GM21529 (cell line): ENCODE measurements at regions not wholly inside any gene's neighbourhood (a gene's known extent, or its start where the extent isn't known, plus 50 kb on each side); places are given as distances from the start of the nearest gene placed in this dataset.
"Not testable (repeated sequence)": the region's sequence is repeated elsewhere in the genome, so short reads cannot be mapped to it uniquely, and the experiment has no call there.

Experiments used
- ATAC-seq: cut with Tn5 transposase; IDR thresholded peaks from one replicate; pipeline ENCODE4 v1.9.1; 2021; ENCODE audit not compliant: unreplicated experiment

DNA sequence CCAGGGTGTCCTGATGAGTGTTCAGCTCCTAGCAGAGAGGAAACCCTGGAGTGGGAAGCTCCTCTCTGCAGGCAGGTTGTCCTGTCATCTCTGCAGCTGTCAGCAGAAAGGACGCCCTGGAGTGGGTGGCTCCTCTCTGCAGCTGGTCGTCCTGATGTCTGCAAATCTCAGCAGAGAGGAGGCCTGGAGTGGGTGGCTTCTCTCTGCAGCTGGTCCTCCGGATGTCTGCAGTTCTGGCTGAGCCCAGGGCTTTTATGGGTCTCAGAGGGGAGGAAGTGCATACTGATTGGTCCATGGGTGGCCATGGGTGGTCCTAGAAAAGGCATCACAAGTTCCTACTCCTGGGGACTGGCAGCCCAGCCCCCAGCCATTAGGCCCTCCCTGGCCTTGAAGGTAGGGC, 102.6 kb upstream of the BNIP2 start:
- no peak for ATAC-seq

DNA sequence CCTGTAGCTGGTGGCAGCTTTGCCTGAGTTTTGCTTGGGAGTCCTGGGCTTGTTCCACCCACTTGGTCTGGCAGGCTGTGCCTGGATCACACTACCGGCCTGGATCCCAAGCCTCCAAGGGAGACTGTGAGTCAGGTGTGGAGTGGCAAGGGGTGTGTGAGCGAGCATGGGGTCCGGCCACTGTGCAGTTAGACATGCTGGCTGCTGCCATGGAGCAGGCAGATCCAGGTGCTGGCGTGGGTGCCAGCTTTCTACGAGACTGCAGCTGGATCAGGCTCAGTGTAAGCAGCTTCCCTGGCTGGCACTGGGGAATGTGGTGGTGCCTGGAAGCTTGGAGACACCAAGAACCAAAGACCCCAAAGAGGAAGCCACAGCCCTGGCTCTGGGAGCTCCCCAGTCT, 102.0 kb upstream of the BNIP2 start:
- ATAC-seq, result no peak

DNA sequence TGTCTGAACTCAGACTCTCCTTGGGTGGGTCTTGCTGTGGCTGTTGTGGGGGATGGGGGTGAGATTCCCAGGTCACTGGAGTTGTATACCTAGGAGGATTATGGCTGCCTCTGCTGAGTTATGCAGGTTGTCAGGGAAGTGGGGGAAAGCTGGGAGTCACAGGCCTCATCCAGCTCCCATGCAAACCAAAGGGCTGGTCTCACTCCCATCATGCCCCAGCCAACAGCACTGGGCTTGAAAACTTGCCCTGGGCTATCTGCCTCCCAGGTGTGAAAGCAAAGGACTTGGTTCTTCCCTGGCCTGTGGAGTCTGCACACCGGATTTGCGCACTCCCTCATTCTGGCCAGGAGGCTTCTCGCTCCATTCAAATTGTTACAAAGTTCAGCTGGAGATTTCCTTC, 97.3 kb upstream of the BNIP2 start:
- not testable (repeated sequence) for ATAC-seq

DNA sequence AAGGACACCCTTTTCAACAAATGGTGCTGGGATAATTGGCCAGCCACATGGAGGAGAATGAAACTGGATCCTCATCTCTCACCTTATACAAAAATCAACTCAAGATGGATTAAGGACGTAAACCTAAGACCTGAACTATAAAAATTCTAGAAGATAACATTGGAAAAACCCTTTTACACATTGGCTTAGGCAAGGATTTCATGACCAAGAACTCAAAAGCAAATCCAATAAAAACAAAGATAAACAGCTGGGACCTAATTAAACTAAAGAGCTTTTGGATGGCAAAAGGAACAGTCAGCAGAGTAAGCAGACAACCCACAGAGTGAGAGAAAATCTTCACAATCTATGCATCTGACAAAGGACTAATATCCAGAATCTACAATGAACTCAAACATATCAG, 96.9 kb upstream of the BNIP2 start:
- not testable (repeated sequence) for ATAC-seq

DNA sequence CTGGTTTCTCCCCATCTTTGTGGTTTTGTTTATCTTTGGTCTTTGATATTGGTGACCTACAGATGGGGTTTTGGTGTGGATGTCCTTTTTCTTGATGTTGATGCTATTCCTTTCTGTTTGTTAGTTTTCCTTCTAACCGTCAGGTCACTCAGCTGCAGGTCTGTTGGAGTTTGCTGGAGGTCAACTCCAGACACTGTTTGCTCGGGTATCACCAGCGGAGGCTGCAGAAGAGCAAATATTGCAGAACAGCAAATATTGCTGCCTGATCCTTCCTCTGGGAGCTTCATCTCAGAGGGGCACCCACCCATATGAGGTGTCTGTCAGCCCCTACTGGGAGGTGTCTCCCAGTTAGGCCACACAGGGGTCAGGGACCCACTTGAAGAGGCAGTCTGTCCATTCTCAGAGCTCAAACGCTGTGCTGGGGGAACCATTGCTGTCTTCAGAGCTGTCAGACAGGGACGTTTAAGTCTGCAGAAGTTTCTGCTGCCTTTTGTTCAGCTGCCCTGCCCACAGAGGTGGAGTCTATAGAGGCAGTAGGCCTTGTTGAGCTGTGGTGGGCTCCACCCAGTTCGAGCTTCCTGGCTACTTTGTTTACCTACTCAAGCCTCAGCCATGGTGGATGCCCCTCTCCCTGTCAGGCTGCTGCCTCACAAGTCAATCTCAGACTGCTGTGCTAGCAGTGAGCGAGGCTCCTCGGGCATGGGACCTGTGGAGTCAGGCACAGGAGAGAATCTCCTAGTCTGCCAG, 94.8 kb upstream of the BNIP2 start:
- ATAC-seq, result not testable (repeated sequence)

DNA sequence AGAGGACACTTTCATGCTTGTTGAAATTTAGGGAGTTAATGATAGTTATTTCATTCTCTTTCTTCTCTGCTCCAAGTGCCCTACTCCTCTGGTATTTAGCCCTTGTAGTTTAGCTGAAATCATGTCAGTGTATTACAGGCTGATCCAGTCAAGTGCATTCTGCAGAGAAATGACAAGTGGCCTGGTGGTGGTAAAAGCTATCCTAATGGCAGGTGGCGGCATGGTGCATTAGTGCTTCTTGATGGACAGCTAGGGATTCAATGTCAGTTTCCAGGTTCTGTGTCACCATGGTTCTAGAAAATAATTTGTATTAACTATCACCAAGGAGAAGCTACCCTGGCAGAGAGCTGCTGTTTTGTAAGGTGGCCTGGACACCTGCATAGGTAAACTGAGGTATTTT, 90.0 kb upstream of the BNIP2 start:
- ATAC-seq, result no peak

DNA sequence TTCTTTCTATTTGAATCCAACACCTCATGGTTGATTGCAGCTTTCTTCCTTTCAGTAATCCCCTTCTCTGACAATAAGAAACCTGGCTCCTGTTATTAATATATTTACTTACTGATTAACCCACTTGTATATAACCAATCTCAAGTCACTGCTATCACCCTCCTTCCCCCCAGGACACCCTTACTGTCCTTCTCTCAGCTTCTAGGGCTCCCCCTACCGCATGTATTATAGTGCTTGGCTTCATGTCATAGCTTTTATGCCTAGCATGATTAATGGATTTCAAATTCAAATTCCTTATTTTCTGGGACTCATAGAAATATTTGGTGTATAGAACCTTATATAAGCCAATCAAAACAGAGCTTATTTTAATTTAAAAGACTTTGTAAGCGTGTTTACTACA, 75.7 kb upstream of the BNIP2 start:
- no peak for ATAC-seq

DNA sequence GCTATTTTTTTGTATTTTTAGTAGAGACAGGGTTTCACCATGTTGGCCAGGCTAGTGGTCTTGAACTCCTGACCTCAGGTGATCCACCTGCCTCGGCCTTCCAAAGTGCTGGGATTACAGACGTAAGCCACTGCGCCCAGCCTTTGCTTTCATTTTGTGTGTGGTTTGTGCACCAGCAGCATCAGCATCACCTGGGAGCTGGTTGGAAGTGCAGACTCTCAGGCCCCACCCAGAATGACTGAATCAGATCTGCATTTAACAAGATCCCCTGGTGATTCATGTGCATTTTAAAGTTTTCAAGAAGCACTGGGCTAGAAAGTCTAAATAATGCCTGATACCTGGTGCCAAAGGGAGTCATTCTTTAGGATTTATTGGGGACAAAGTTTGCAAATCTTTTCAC, 73.4 kb upstream of the BNIP2 start:
- ATAC-seq, result no peak

DNA sequence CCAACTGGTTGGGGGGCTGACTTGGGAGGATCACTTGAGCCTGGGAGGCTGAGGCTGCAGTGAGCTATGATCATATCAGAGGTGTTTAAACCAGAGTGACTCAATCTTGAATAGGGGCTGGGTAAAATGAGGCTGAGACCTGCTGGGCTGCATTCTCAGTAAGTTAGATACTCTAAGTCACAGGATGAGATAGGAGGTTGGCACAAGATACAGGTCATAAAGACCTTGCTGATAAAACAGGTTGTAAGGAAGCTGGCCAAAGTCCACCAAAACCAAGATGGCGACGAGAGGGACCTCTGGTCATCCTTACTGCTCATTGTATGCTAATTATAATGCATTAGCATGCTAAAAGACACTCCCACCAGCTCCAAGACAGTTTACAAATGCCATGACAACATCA, 71.1 kb upstream of the BNIP2 start:
- ATAC-seq, result not testable (repeated sequence)

DNA sequence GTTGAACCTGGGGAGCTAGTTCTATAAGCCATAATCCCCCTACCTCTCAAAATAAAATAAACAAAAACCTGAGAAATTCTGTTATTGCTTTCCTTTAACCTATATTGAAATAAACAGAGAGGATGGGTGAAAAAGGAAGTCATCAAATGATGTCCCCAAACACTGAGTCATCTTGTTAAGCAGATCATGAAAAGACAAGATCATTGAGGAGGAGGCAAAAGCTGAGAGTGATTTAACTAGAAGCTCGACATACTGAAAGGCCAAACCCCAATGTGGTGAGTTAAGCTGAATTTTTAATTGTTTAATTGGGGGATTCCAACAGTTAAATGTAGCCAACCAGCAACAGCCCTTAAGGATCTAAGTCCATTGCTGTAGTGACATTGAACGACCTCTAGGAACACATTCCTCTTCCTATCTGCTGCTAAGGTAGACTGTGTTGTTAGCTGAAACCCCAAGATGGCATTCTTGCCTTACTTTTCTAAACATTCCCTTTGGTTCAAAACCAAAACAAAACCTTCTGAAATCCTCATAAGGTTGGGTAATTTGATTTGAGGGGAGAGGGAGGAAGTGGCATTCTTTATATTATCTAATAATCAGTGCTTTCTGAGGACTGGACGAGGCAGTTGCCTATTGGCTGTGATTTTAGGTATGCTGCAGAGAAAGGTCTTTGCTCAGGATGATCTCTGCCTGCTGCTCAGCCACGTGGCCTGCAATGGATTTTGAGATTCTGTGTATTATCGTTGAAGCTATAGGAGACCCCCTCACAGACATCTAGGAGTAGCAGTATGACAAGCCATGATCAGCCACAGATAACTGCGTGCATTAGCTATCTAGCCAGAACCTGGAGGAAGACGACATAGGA, 62.7 kb upstream of the BNIP2 start:
- ATAC-seq, result no peak

DNA sequence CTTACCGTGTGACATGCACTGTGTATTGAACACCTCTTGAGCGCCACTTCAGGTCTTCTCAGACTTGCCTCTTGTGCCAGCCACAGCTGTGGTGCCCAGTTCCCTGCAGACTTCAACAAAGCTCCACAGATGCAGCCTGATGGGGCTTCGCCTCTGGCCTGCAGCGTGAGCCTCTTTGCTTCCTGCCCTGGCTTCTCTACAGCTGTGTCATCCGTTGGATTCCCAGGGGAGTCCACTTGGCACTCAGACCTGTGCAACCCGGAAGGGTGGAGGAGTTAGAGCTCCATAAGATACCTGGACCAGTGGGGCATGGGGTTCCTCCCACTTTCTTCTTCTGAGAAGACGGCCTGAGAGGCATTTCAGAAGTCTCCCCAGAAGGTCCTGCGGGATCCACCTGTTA, 57.7 kb upstream of the BNIP2 start:
- no peak for ATAC-seq

DNA sequence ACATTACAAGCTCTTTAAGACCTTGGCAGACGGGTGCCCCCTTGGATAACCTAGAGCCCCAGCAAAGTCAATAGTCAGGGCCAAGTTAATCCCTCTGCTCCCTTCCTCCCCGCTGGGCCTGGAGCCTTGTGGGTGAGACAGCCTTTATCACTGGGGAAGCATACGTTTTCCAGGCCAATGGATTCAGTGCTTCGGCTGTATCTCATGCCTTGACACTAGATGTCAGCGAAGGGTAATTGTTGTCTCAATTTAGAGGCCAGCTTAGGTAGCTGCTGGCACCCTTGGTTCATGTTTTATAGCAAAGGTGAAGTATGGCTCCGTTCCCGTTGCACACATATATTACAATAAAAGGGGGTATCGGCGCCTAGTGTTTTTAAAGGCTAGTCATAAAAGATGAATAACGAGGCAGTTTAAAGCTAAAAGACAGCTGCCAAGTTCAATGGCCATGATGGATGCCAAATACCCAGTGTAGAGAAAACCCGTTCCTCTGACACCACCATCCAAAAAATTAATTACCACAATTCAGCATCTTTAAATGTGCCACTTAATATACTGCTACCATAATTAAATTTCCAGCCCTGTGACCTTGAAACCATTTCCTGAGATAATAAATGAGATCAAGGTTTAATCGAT, 52.3 kb upstream of the BNIP2 start:
- ATAC-seq, result no peak

DNA sequence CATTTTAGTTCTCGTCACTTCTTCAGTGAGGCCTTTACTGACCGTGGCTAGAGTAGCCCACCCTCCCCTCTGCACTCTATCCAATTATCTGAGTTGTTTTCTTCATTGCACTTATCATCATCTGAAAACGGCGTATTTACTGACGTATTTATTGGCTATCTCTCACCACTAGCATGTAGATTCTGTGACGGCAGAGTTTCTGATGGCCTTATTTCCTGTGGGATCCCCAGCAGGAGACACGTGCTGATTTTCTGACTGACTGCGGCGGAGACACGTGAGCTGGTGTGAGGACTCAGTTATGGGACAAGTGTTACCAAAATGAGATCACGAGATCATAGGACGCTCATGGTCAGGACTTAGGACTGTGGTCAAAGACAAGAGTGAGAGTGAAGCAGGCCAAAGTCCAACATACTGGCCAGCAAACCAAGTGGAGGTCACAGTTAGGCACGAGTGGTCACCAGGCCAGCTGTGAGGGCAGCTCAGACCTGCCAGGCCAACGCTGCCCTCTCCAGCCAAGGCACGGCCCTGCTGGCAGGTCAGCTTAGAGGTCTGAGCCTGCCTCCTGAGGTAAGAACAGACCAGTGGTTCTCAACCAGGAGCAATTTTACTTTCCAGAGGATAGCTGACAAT, 50.6 kb upstream of the BNIP2 start:
- ATAC-seq, result no peak
